ENCODE measurements at regions not wholly inside any gene's neighbourhood (a gene's known extent, or its start where the extent isn't known, plus 50 kb on each side); places are given as distances from the start of the nearest gene placed in this dataset.
"Not testable (repeated sequence)": the region's sequence is repeated elsewhere in the genome, so short reads cannot be mapped to it uniquely, and the experiment has no call there.

DNA sequence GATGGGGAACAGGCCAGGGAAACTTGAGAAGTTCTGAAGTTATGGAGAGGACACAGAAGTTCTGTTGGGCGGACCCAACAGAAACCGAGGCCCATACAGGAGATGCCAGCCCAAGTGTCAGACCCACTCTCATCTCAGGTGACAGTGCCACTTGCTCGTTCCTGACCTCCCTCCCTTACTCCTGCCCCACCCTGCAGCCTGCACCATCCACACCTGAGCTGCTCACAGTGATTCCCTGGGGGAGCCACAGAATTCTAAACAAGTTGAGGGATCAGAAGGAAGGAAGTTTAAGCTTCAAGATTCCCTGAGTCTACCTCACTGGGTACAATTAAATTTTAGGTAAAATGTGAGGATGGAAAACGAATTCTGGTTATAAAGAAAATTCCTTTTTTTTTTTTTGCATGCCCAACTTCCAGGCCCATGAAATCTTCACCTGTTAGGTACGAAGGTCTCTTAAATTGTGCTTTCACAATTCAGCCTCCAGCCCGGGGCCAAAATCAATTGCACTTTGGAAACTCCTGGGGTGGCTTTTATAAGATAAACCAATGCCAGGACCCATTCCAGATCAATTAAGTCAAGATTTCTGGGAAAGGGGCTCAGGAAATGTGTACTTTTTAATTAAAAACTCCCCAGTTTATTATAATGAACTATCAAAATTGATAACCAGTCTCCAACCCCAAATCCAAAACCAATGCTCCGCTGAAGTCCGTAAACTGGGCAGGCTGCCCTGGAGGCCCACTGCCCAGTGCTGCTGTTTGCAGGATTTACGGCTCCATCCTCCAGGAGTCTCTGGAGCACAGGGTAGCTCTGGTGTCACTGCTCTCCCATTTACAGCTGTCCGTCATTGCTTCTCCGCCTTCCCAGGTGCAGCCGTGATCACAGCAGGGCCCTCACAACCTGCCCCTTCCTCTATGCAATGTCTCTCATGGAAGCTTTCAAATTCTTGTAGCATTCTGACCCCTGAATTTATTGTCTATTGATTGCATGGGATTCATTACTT is 643.5 kb downstream of the UQCRFS1 start:
- no peak for DNase-seq (ENCODE audit: low spot score)

DNA sequence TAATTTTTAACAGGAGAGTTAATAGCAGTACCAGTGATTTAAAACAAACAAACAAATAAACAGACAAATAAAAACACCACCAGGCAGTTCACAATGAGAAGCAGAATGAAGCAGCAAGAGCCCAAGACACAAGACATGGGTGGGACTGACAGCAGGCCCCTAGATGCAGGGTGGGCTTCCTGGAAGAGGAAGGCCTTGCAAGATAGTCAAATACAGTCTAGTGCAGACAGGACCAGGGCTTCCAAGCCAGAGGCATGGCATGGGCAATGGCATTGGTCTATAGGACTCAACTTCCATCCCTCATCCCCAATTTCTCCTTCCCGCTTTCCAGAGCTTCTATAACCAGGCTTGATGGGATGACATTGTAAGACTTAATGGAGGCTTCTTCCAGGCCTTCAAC is 645.1 kb downstream of the UQCRFS1 start:
- DNase-seq (ENCODE audit: low spot score): no peak

DNA sequence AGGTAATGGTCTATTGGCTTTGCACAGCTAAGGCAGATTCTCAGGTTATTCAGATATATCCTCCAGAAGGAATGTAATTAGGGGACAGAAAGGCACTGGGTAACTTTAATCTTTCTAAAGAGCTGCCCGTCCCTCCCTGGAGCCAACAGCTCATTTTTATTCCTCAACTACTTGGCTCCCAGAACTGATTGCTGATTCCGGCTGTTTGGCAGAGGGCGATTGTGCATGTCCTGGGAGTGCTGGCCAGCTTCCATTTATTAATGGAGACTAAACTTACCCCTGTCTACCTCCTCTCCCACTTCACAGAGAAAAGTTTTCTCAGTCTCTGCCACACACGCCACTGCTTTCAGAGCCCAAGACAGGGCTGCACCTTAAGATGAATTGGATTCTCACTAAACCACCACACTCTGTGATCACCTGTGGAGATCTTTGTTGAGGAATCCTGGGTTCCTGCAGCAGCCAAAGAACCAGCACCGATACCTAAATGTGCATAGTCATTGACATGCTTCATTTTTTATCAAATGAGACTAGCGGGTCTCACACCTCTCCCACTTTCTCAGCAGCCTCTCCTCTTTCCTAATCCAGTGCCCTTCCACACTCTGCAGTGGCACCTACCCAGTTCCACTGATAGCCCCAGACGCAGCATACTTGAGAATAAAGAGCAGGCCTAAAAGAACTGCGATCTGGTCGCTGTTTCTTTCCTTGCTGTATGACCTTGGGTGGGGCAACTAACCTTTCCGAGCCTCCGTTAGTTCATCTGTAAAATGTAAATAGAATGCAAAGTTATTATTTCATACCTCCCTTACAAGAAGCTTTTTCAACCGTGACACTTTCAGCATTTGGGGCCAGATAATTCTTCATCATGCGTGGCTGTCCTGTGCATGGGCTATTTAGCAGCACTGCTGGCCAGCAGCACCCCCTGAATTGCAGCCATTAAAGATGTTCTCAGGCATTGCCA is 648.7 kb downstream of the UQCRFS1 start:
- DNase-seq (ENCODE audit: low spot score): no peak

DNA sequence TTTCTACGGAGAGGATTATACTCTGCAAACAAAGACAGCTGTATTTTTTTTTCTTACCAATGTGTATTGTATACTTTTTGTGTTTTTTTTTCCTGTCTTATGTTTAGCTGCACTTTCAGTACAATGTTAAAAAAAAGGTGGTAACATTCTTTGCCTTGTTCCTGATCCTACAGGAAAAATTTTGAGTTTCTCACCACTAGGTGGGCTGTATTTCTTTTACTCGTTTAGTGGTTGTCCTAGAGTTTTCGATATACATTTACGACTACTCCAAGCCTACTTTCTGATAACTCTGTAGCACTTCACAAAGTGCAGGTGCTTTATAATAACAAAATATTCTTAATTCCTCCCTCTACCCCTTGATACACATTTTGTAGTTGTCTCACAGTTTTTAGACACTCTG is 652.2 kb downstream of the UQCRFS1 start:
- DNase-seq (ENCODE audit: low spot score): no peak

DNA sequence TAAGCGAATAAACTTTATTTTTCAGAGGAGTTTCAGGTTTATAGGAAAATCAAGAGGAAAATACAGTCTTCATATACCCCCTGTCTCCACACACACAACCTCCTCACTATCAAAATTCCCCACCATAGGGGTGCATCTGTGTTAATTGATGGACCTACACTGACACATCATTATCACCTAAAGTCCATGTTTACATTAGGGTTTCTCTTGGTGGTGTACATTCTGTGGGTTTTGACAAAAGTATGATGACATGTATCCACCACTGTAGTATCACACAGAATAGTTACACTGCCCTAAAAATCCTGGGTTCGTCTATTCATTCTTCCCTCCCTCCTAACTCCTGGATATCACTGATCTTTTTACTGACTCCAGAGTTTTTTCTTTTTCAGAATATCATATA is 654.2 kb downstream of the UQCRFS1 start:
- no peak for DNase-seq (ENCODE audit: low spot score)

DNA sequence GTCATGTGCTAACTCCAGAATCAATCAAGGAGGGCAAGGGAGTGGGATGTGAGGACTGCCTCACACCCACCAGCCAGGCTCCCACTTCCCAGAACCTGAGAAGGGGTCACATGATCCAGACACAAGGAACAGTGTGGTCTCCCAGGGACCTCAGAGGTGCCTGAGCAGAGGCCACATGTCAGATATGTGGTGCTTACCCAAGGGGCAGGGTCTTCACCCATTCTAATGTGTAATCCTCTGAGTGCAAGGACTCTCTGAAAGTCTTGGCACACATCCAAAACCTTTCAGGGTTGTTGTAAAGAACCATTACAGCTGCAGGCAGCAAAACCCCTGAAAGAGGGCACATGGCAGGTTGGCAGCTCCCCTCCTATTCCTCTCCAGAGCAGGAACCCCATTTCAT is 656.6 kb downstream of the UQCRFS1 start:
- no peak for DNase-seq (ENCODE audit: low spot score)

DNA sequence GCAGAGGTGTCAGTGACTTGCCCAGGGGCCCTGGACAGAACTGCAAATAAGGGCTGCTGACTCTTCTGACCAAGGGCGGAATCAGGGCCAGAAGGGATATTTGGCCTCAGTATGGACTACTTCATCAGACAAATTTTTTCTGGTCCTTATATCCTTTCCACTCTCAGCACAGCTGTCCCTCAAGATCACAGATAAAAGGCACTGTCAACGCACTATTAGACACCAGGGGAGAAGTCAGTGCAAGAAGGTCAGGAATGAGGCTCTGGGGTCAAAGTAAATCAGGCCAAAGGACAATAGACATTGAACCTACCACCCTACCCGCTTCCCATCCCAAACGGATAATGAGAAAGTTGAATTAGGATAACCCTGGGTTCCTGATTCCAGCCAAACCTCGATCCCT is 657.6 kb downstream of the UQCRFS1 start:
- DNase-seq (ENCODE audit: low spot score): no peak

DNA sequence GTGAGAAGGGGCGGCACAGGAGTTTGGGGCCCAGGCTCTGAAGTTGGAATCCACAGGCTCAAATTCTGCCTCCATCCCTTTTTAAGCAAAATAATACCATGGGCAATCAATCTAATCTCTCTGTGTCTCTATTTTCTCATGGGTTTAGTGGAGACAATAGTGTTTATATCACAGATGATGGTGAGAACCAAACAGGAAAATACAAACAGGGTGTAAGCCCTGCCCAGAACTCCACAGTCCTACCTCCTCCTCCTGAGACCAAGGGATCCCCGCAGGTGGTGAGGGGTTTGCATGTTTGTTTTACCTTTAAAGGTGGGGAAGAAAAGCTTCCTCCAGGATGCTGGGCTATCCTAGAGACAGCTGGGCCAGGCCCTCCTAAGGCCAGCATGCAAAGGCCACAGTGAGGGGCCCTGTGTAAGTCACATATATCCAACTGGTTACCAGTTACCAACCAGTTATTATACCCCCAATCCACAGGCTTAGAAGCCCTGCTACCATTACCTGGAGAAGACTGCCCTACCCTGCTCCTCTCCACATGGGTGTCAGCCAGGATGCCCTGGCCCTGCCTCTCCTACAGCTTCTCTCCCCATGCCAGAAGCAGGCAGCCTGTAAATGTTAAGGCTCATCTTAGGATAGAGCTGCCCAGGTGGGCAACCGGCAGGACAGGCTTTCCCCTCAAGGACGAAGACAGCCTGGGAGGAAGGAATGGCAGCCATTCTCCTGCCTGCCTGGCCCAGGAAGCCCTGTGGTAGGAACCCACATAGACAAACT is 658.4 kb downstream of the UQCRFS1 start:
- DNase-seq (ENCODE audit: low spot score): no peak

DNA sequence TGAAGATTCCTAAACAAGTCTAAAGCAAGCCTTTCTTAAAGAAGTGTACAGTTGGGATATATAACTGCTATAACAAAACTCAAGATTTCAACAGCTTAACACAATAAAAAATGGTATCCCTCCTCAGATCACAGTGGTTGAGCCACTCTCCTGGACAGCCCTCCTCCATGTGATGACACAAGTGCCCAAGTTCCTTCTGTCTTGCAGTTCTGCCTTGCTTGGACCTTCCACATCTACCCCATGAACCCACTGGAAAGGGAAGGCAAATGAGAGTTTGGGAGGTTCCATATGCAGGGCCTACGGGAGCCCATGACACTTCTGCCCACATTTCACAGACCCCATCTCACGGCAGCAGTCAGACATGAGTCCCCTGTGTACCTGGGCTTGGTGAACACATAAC is 659.2 kb downstream of the UQCRFS1 start:
- DNase-seq (ENCODE audit: low spot score): no peak

DNA sequence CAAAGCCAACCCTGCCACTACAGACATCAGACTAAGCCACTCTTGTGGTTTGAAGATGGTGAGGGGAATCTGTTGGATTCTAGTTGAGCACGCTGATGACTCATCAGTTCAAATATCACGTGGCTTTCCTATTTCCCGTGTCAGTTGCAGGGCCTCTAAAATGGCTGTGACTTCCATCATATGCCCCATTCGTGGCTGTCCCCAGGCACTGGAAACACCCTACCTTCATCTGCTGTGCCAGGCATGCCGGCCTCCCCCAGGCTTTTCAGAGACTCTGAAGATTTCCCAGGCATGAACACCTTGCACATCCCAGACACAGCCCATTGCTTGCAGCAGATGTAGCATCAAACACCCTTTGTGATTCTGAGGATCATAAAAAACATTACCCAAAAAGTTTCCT is 659.9 kb downstream of the UQCRFS1 start:
- DNase-seq (ENCODE audit: low spot score): no peak

DNA sequence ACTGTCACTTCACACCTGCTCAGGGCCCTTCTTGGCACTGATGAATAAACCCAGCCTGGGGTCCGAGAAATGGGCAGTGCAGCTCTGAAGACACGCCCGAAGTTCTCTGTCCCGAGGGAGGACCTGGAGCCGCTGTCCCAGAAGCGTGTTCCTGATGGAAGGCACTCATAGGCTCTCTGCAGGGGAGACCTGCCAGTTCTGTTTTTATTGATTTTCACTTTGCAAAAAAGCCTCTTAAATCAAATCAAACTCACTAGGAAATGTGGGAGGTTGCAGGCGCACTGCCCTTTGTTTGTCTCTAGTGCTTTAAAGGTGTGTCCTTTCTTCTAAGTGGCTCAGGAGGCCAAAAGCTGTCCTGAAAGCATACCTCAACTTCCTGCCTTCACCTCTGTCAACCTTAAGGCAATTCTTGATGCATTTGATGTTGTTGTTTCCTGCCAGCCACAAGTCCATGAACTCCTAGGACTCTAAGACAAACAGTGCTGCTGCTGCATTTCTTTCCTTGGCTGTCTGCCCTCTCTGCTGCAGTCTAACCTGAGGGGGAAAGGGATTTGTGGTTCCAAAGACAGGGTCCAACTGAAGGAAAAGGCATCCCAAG is 663.2 kb downstream of the UQCRFS1 start:
- DNase-seq (ENCODE audit: low spot score): no peak

DNA sequence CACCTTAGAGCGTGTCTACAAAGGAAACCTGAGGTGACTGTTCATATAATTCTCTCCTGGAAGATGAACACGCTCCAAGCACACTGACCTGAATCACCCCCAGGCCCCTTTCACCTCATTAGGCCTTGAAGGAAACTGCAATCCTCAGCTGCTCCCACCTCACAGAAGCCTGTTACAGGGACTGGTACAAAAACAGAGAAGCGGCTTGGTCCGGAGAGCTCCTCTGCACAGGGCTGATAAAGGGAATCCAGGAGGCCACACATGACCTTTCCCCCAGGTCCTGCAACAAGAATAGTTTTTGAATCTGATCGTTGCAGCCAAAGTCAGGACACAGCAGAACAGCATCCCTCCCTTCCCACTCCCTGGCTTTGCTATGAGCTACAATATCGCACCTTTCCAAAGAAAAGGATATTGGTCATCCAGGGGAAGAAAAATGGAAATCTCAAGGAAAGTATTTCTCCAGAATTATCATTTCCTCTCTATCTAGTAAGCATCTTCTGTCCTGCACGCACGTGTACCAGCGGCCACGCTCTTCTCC is 666.7 kb downstream of the UQCRFS1 start:
- DNase-seq (ENCODE audit: low spot score): no peak

DNA sequence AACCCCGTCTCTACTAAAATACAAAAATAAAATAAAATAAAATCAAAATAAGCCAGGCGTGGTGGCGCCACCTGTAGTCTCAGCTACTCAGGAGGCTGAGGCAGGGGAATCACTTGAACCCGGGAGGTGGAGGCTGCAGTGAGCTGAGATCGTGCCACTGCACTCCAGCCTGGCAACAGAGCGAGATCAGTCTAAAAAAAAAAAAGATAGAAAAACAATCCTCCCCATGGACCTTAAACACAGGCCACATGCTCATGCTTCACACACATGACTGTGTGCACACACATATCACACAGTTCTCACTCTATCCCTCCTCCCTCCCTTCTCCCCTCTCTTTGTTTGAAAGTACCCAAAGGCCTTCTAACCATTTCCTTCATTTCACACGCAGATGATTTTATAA is 667.6 kb downstream of the UQCRFS1 start:
- not testable (repeated sequence) for DNase-seq (ENCODE audit: low spot score)

DNA sequence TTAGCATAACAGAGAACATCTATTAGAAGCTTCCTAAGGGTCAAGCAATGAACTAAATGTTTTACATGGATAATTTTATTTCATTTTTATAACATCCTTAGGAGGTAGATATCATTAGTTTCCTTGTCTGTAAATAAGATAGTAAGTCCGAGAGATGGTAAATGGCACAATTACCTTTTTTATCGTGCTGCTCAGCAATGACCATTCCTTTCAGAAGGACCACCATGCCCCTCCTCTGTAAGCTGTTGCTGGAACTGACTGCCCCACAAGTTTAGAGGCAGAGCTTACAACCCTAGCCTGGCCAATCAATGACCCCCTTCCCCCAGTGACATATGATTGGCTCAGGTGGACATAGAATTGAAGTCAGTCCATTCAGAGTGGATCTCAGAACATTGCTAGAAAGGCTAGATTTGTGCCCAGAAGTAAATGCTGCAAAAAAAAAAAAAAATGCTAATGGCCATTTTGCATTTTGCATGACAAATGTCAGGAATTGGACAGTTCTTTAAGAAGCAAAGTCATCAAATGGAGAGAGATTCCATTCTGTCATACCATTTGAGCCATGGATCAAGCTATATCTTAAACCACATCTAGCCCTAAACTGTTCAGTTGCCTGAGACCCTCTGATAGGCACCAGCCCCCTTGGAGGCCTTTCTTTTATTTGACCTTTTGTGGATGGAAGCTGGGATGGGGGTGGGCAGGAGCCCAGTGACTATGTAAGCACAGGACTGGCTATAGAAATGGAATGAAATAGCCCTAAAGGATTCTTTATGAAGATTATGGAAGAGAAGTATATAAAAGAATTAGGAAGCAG is 668.3 kb downstream of the UQCRFS1 start:
- DNase-seq (ENCODE audit: low spot score): no peak

DNA sequence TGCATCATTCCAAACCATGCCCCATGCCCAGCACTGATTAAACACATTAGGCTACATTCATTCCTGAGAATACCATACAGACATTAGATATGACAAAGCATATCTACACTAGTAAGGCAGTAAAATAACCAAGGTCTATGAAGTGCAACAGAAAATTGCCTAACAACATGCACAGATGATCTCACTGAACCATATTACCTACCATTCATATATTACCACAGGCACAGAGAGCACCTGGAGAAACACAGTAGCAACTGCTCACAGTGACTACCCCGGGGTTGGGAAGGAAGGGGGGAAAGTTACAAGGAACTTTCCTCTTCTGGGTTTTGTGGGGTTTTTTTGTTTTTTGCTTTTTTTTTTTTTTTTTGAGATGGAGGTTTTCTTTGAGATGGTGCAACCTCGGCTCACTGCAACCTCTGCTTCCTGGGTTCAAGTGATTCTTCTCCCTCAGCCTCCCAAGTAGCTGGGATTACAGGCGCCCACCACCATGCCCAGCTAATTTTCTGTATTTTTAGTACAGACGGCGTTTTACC is 669.6 kb downstream of the UQCRFS1 start:
- no peak for DNase-seq (ENCODE audit: low spot score)

DNA sequence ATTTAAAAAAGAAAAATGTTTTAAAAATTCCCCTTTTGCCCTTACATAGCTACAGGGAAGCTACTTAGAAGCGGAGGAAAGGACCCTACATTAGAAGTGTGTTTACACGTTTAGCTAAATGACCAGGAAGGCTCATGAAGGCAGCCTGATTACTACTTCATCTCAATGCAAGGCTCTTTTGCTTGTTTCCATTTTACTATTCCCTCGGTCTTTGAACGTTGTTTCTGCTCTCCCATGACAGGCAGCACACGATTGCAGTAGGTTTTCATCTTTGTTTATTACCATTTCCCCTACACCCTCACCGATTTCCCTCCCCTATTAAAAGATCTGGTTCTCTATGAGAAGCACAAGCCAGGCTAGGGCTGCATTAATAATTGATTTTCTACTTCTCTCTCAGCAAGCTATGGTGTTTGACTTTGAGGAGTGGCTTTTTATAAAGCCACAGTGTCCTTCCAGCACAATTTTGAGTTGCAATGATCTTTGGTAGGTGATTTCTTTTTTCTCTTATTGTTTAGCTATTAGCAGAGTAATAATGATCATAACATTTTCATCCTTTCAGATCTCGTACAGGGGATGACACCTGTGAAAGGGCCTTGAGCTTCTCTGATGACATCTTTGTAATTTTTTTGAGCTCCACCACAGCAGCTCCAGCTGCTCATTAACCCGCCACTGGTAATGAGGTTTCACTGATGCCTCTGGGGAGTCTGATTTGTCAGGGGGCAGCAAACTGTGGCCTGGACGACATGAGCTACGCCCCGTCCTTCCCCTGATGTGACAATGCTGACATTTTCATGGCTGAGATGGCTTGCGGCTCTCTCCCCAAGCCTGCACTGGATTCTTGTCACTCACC is 670.3 kb downstream of the UQCRFS1 start:
- DNase-seq (ENCODE audit: low spot score): no peak

DNA sequence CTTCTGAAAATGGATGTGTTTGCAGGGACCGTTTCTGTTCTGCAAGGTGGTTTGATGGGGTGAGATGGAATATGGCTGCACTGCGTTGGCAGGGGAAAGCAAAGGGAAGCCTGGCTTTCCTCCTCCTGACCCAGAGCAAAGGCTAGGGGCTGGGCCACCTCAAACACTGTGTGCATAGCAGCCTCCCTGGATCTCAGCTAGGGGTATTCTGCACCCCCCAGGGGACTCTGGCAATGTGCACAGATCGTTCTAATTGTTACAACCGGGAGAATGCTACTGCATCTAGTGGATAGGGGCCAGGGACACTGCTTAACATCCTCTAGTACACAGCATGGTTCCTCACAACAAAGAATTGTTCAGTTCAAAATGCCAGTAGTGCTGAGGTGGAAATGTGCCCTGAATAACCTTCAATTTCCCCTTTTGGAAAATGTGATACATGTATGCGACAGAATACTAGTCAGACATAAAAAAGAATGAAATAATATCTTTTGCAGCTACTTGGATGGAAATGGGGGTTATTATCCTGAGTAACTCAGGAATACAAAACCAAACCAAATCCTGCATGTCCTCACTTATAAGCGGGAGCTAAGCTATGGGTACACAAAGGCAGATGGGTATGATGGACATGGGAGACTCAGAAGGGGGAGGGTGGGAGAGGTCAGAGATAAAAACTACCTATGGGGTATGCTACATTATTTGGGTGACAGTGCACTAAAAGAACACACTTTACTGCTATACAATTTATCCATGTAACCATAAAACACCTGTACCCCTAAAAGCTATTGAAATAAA is 671.2 kb downstream of the UQCRFS1 start:
- DNase-seq (ENCODE audit: low spot score): no peak

DNA sequence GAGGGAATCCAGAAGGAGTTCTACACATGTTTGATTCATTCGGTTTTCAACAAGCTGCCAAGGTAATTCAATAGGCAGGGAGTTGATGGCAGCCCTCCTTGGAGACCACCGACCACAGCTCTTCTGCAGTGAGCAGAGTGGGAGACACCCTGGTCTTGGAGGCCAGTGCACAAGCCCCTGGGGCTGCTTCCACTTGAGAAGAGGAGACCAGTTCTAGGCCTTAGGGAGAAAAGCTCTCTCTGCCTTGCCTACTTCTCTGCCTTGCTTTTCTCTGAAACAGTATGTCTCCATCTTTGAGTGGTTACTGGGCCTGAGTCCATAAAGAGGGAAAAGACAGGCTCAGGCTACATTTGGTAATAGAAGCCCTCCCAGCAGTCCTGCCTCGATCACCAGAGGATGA is 671.9 kb downstream of the UQCRFS1 start:
- no peak for DNase-seq (ENCODE audit: low spot score)

All from putamen (tissue), 1 donor.